HCT116 (cell line): ENCODE measurements at regions not wholly inside any gene's neighbourhood (a gene's known extent, or its start where the extent isn't known, plus 50 kb on each side); places are given as distances from the start of the nearest gene placed in this dataset.

Experiments
- CTCF ChIP-seq, 3 experiments: fragments of 200-600 bp in 1 of 3; sonication (generic) in 1 of 3; IDR thresholded peaks in 2 of 3; conservative IDR thresholded peaks in 1 of 3; 2 replicates each; pipeline ENCODE4 v1.5.1; 2012 to 2017; ENCODE audit warnings: low read depth in 2 of 3, low read length in 2 of 3, antibody characterized with exemption in 1 of 3, borderline replicate concordance in 1 of 3, control low read depth in 1 of 3, mild to moderate bottlenecking in 1 of 3, mixed read lengths in 1 of 3, mixed run types in 1 of 3, moderate library complexity in 1 of 3; ENCODE audit not compliant: insufficient read depth in 1 of 3
- ELF1 ChIP-seq: IDR thresholded peaks from 2 replicates; pipeline ENCODE4 v1.6.1; 2012; ENCODE audit warnings: low read depth, borderline replicate concordance
- JUND ChIP-seq: IDR thresholded peaks from 2 replicates; pipeline ENCODE4 v1.6.1; 2012
- POLR2A ChIP-seq: IDR thresholded peaks from 2 replicates; pipeline ENCODE4 v1.7.0; 2011; ENCODE audit warnings: borderline replicate concordance; ENCODE audit not compliant: insufficient read depth, insufficient read length; ENCODE audit errors: extremely low read depth
- POLR2AphosphoS5 ChIP-seq: IDR thresholded peaks from 2 replicates; pipeline ENCODE4 v1.6.1; 2011; ENCODE audit warnings: mild to moderate bottlenecking, low read depth, low read length, moderate library complexity
- RAD21 ChIP-seq: IDR thresholded peaks from 2 replicates; pipeline ENCODE4 v1.6.1; 2012; ENCODE audit warnings: low read depth, mild to moderate bottlenecking
- REST ChIP-seq: IDR thresholded peaks from 2 replicates; pipeline ENCODE4 v1.6.1; 2012; ENCODE audit warnings: low read depth
- SIN3A ChIP-seq: IDR thresholded peaks from 2 replicates; pipeline ENCODE4 v1.6.1; 2012; ENCODE audit warnings: low read depth

DNA sequence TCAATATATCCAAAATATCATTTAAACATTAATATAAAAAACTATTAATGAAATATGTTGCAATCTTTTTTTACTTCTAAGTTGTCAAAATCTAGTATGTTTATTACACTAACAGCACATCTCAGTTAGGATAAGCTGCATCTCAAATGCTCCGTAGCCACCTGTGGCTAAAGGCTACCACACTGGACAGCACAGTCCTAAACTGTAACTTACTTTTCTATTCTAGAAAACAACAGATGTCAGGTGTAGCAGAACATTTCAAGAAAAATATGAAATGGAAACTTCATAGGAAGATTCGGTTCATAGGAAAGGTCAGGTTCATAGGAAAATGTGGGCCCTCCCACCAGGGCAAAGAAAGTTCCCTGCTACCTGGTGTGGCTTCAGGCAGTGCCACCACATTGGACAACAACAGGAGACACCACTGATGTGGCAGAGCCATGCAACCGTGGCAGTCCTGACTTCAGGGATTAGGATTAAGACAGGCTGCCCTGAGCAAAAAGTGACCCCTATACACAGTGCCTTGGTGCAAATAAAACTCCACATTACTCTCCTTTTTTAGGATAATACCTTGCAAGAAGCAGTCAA is 197.8 kb upstream of the NR4A3 start:
- TF ChIP-seq RAD21, result no peak
- no peak for TF ChIP-seq ELF1
- no peak for TF ChIP-seq CTCF (IDR thresholded peaks at IDR 0.05 in 2 of 3, conservative IDR thresholded peaks at IDR 0.05 in 1 of 3; ENCODE audit: borderline replicate concordance in 1 of 3, insufficient read depth in 1 of 3, low read depth in 2 of 3, low read length in 2 of 3)
- no peak for TF ChIP-seq POLR2AphosphoS5
- TF ChIP-seq SIN3A, result no peak
- no peak for TF ChIP-seq POLR2A
- TF ChIP-seq REST, result no peak
- no peak for TF ChIP-seq JUND
